MV-4-11 (cell line): ENCODE measurements at regions not wholly inside any gene's neighbourhood (a gene's known extent, or its start where the extent isn't known, plus 50 kb on each side); places are given as distances from the start of the nearest gene placed in this dataset.
A peak's percentile ranks its signal among the peaks of the same experiment; 100 is the strongest.
"Not testable (repeated sequence)": the region's sequence is repeated elsewhere in the genome, so short reads cannot be mapped to it uniquely, and the experiment has no call there.

Experiments used
- DNase-seq: peaks from one replicate; lab custom pipeline; 2025; lab: John Stamatoyannopoulos, UW

DNA sequence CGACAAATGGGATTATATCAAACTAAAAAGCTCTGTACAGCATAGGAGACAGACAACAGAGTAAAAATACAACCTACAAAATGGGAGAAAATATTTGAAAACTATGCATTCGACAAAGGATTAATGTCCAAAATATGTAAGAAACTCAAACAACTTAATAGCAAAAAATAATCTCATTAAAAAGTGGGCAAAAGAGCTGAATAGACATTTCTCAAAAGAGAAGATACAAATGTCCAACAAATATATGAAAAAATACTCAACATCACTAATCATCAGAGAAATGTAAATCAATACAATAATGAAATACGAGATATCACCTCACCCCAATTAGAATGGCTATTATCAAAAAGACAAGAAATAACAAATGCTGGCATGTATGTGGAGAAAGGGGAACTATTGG lies 272.9 kb downstream of the KLHL13 start:
- no peak for DNase-seq

DNA sequence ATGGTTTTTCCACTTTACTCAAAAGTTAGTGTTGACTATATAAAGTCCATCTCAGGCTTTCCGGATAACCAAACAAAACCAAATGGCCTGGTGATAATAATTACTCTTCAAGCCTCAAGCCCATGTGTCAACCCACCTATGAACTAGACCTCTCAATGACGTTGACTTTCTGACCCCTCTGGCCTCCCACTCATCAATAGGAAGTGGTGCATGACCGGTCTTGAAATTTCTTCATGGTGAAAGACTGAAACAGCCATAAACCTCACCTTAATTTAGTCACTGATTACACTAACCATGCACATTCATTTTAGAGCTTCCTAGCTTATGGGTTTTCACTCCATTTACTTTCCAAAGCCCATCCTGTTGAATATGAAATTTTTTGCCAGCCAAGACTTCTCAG lies 276.0 kb downstream of the KLHL13 start:
- peak; percentile 0 for DNase-seq

DNA sequence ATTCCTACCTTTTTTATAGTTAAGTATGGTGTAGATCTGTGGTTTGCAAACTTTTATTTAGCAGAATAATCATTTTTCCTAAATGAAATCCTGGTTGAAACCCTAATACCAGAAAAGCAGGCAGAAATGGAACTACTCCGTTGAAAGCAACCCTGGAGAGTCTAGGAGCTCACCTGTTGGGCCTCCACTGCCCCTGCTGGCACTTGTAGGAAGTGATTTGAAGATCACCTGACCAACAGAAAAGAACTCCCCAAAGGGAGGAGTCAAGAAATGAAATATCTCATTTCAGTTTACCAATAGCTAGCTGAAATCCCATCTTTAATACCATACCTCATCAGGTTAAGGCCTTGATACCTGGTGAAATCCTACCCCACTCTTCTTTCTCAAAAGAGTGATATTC lies 277.1 kb downstream of the KLHL13 start:
- no peak for DNase-seq

DNA sequence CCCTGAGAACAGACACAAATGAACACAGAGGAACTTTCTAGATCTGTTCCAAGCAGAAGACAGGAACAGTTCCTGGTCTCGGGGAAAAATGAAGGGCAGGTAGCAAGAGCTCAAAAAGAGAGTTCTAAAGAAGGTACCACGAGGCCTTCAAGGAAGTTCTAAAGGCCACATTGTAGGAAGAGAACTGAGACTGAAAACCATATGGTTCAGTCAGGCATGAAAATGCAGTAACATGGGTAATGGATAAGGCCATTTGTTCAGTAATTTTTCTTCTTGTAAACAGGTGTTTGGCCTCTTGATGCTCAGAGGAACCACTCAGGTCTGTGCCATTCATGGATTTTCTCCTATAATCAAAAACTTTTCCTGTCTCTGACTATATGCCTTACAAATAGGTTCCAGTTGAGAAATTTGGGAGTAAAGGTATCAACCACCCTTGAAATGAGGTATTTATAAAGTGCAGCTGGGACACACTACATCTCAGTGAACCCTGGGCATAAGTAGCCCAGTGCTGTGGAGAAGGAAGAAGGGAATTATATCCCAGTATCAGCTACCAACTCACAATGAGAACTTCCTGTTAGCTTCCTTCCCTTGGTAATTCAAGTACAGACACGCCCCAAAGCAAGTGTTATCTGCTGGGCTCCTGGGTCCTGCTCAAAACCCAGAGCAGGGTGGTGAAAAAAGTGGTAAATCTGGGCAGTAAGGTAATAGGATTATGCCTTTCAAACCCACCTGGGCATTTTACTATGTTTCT lies 277.9 kb downstream of the KLHL13 start:
- no peak for DNase-seq

DNA sequence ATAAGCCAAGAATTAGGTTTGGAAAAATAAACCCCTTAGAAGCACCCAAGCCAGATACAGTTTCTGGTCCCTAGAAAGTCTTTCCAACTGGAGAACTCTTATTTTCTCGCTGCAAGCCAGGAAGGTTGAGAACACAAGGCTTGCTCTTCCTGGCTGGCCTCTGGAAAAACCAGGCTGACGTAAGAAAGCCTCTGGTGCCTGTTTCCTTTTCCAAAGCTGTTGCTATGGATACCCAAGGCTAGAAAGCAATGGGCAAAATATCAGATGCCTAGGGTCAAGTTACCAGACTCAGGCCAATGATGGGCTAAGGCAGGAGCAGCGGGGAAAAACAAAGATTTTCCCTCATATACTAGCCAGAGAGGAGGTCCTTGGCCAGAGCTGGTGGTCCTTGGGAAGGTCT lies 281.6 kb downstream of the KLHL13 start:
- no peak for DNase-seq

DNA sequence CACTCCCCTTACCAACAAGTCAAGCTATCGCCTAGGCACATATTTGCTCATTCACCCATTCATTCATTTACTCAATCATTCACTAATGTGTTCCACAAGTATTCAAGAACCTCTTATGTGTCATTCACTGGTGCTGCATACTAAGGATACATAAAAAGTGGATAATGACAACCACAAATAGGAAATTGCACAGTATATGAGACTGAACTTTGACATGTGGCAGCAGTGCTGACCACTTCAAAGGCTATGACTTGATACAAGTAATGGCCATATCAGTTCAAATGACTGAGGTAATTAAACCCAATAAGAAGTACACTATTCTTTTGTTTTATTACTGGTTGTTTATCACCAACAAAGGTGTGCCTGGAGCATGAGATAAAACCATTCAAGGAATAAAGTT lies 282.5 kb downstream of the KLHL13 start:
- no peak for DNase-seq

DNA sequence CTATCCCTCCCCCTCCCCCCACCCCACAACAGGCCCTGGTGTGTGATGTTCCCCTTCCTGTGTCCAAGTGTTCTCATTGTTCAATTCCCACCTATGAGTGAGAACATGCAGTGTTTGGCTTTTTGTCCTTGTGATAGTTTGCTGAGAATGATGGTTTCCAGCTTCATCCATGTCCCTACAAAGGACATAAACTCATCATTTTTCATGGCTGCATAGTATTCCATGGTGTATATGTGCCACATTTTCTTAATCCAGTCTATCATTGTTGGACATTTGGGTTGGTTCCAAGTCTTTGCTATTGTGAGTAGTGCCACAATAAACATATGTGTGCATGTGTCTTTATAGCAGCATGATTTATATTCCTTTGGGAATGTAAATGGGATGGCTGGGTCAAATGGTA lies 295.1 kb downstream of the KLHL13 start:
- not testable (repeated sequence) for DNase-seq

DNA sequence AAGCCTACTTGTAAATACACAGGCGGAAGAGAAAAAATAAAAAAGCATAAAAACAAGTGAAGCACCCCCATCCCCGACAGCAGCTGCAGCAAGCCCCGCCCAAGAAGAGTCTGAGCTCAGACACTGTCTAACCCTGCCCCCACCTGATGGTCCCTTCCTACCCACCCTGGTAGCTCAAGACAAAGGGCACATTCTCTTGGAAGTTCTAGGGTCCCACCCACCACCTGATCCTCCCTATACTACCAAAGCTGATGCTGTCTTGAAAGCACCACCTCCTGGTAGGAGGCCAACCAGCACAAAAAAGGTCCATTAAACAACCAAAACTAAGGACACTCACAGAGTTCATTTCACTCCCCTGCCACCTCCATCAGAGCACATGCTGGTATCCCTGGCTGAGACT lies 308.2 kb downstream of the KLHL13 start:
- DNase-seq = no peak

DNA sequence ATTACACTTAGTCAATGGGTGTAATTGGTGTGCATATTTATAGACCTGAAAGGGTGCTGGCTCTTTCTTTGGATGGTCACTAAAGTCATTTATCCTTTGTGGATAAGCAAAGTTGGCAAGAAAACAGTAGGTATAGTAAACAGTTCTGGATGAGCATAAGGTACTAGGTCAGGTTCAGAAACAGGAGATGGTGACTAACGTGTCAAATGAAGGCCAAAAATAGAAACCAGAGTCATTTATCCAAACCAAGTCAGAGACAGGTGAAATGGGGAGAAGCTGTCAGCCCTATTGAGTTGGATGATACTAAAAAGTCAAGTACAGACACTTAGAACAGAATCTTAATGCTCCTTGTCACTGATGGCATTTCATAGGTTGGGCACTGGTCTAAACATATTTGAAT lies 313.1 kb downstream of the KLHL13 start:
- no peak for DNase-seq

DNA sequence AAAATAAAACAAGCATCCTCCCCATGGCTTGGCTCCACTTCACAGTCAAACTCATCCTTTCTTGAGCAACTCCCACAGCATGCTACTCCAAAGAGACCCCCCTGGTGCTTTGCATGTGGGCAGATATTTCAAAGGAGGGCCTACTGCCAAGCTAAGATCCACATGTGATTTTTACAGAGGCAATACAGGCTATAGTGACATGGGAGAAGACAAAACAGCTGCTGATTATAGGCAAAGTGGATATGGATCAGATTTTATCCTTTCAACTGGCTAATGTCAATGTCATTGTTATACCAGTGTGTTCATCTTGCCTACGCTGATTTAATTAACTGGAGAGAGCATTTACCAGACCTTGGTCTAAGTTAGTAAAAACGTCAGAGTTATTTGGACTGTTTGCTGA lies 328.3 kb downstream of the KLHL13 start:
- no peak for DNase-seq

DNA sequence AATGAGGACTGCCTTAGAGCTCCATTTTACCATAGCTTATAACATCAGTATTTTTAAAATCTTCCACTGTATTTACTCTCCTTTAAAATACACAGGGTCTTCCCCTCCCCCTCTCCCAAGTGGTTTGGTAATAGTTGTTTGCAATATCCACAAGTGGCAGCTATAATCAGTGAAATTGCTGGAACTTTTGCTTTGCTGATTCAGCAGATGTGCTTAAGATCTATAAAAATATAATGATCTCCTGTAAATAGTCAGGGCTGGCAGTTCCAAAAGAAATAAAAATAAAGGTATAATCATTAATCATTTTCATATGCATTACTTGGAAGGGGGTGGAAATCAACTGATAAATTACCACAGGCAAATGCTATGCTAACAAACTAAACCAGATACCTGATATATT lies 345.2 kb downstream of the KLHL13 start:
- no peak for DNase-seq

DNA sequence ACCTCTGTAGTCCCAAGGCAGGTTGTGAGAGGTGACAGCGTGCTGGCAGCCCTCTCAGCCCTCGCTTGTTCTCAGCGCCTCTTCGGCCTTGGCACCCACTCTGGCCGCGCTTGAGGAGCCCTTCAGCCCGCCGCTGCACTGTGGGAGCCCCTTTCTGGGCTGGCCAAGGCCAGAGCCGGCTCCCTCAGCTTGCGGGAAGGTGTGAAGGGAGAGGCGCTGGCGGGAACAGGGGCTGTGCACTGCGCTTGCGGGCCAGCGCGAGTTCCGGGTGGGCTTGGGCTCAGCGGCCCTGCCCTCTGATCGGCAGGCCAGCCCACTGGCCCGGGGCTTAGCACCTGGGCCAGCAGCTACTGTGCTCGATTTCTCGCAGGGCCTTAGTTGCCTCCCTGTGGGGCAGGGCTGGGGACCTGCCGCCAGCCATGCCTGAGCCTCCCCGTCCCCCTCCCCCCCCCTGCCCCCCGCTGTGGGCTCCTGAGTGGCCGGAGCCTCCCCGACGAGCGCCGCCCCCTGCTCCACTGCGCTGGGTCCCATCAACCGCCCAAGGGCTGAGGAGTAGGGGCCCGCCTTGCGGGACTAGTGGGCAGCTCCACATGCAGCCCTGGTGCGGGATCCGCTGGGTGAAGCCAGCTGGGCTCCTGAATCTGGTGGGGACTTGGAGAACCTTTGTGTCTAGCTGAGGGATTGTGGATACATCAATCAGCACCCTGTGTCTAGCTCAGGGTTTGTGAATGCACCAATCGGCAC lies 347.6 kb downstream of the KLHL13 start:
- DNase-seq = no peak

DNA sequence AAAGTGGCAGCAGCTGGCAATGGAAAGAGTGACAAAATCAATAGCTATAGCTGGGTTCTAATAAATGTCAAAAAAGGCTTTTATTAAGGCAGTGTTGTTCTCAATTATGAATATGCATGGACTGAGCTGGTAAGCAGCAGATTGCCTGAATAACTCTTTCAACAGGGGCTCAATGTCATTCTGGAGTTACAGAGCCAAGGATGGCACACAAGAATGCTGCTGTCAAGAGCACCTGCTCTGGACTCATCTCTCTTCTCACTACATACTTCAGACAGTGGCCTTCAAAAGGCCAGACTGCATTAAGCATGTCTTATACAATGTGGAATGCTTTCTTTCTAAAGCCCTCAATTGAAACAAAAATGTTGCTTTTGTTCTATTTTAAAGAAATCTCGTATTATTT lies 351.4 kb downstream of the KLHL13 start:
- DNase-seq = no peak

DNA sequence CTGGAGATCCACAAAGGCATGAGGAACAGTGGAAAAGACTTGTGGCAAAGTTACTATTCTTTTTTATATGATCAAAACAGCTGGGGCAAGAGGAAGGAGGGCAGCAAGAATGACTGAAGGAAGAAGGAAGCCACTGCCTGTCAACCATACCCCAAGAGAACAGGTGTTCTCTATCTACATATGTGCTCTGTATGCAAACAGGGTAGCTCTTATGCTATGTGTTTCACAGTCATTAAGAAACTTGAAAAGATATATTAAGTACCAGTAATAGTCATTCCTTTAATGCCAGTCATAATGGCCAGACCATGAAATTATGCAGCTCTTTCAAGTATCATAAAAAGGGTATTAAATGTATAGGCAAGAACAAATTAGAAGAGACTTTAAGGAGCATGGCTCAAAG lies 363.9 kb downstream of the KLHL13 start:
- no peak for DNase-seq

DNA sequence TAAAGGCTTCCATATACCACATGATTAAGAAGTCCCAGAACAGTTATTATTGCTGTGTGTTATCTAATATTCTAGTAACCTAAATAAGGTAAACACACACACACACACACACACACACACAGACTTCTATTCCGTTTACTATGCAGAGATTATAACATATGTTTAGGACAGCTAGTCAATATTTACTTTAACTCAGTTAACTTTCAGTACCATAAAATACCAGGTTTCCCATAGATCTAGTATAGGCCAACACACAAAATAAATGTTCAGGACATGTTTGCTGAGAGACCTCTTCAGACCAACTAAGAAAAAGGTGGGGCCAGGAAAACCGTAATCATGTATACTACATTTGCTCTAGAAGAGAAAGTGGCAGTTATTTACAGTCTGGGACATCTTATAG lies 365.5 kb downstream of the KLHL13 start:
- DNase-seq = no peak

DNA sequence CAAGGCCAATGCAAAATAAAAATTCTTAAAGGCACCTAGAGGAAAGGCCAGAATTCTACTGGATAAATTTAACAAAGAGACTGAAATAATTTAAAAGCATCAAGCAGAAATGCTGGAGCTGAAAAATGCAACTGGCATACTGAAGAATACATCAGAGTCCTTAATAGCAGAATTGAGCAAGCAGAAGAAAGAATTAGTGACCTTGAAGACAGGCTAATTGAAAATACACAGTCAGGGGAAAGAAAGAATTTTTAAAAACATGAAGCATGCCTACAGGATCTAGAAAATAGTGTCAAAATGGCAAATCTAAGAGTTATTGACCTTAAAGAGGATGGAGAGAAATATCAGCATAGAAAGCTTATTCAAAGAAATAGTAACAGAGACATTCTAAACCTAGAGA lies 371.7 kb downstream of the KLHL13 start:
- DNase-seq = no peak

DNA sequence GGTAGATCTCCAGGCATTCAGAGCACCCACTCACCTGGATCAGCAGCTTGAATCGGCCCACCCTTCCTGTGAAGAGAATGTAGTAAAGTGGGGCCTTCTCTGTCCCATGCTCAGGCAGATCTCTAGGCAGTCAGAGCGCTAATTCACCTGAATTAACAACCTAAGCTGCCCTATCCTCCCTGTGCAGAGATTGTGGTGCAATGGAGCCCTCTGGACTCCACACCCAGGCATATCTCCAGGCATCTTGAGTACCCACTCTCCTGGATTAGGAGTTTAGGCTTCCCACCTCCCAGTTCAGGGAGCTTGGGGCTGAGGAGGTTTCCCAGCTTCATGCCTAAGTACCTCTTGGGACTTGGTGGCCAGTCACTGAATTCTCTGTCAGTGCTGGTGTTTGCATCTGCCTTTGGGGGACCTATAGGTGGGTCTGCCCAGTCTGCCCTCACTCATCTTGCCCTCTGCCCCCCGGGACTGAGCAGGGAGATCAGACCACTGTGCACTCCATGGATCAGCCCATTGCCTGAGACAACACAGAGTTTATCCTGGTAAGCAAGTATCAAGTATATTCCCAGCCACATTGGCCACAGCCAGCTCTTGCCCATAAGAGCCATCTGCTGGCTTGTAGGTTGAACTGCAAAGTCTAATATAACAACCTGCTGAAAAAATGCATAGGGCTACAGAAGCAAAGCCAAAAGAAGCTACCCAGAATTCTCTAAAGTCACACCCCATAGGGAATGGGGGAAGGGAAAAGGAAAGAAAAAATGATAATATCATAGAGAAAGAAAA lies 372.9 kb downstream of the KLHL13 start:
- DNase-seq = peak; percentile 52

DNA sequence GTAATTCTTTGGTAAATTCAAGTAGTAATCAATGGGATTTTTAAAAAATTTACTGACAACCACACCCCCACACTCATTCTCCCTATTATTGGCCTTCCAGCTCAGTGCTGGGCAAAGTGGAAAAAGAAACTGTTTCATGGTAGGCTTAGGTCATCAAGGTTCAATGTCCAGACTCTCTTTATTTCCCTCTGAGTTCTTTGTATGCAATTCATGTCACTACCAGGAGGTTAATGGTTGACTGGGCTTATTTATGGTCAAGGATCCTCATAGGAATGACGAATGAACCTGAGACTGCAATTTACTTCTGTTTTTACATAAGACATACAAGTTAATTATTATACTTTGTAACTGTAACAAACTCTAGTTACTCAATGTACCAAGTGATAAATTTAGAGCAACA lies 403.2 kb downstream of the KLHL13 start:
- DNase-seq = no peak

DNA sequence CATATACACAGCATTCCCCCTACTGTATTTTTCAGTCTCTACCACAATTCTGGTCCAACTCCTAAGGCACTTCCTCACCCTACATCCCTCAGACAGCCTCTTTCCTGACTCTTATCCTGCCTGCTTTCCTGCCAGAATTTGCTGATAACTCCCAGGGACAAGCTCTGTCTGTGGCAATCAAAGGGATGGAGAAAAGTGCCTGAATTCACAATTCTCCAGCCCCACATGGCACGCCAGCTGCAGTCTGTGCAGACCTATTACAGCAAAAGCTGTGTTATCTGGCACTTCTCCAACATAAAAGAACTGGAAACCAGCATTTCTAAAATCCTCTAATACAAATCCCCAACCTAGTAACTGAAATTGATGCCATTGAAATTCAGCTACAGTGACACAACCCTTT lies 404.8 kb downstream of the KLHL13 start:
- DNase-seq = no peak

DNA sequence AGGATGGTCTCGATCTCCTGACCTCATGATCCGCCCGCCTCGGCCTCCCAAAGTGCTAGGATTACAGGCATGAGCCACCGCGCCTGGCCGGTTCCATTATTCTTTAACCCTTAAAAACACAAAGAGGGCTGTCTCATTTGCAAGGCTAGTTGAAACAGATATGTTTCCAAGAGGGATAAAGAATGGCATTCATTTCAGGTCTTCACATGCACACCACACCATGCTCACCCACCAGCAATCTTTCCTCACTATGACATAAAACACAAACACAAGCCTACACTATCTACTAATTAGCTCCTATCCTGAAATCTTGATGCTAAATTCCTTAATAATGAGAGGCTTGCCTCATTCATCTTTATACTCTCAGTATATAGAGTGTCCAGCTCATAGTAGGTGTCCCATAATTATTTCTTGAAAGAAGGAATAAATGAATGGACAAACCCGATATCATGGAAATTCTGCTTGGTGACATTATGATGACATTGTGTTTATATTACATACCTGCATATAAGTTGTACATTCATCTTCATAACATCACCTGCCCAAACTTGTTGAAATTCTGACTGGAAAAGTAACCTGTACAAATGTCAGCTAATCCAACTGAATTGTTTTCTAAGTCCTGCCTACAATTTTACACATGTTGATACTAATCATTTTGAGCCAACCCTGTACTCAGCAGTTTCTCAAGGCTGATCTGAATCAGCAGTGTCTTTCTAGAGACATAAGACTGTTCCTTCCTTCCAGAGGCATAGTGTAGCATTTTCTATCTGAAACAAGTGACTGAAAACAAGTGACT lies 408.5 kb downstream of the KLHL13 start:
- no peak for DNase-seq

DNA sequence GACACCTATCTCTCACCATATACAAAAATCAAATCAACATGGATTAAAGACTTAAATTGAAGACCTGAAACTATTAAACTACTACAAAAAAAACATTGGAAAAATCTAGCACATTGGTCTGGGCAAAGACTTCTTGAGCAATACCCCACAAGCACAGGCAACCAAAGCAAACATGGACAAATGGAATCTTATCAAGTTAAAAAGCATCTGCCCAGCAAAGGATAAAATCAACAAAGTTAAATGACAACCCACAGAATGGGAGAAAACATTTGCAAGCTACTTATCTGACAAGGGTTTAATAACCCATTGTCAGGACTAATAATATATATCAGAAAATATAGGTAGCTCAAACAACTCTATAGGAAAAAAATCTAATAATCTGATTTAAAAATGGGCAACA lies 415.6 kb downstream of the KLHL13 start:
- DNase-seq = no peak

DNA sequence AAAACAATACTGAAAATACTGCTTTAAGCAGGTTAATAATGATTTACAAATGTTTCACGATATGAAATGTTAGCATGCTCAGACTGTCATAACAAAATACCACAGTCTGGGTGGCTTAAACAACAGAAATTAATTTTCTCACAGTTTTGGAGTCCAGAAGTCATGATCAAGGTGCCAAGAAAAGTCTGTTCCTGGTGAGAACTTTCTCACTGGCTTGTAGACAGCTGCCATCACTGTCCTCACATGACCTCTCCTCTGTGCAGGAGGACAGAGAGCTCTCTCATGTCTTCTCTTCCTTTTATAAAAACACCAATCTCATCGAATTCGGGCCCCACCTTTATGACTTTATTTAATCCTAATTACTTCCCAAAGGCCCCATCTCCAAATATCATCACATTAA lies 426.7 kb downstream of the KLHL13 start:
- no peak for DNase-seq
